GM12892 (cell line): ENCODE measurements at regions not wholly inside any gene's neighbourhood (a gene's known extent, or its start where the extent isn't known, plus 50 kb on each side); places are given as distances from the start of the nearest gene placed in this dataset.

ENCODE experiments used
- POLR2A ChIP-seq: IDR thresholded peaks from 2 replicates; pipeline ENCODE4 v1.6.1; 2011; ENCODE audit warnings: low read depth, low read length, control low read depth
- TAF1 ChIP-seq: IDR thresholded peaks from 2 replicates; pipeline ENCODE4 v1.6.1; 2011; ENCODE audit warnings: low read depth, mild to moderate bottlenecking, control low read depth, low read length, borderline replicate concordance

DNA sequence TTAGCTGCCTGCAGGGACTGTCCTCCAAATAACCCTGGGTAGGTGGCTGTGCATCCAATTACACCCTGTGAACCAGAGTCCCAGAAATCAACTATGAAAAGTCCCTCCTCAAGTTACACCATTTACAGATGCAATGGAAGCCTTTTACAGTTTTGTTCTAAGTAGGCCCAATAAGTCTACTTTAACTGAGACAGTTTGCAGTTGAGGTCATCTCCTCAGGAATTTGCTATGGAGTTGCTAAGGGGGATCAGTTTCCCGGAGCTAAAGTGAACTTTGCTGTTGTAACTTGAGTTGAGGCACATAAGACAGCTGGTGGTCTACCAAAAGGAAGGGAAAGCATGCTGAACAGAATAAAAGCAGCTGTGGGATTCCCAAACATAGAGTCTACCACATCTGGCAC, 121.6 kb upstream of the STK26 start:
- TF ChIP-seq POLR2A = no peak
- no peak for TF ChIP-seq TAF1
